SU-DHL-6 (cell line): ENCODE measurements at regions not wholly inside any gene's neighbourhood (a gene's known extent, or its start where the extent isn't known, plus 50 kb on each side); places are given as distances from the start of the nearest gene placed in this dataset.

Source experiments
- EZH2phosphoT487 ChIP-seq: fragments of 200-600 bp; sonication (generic), shearing (Covaris generic); conservative IDR thresholded peaks from 2 replicates; pipeline ENCODE4 v1.6.1; 2018; ENCODE audit warnings: mild to moderate bottlenecking, antibody characterized with exemption, low read length, moderate library complexity, mixed read lengths
- TF ChIP-seq, protein P1 (sequence below): fragments of 200-600 bp; sonication (generic); IDR thresholded peaks from one replicate; pipeline ENCODE4 v1.5.1; 2017; ENCODE audit warnings: antibody characterized with exemption, mild to moderate bottlenecking, low read length, moderate library complexity; ENCODE audit not compliant: insufficient read depth, poor library complexity, severe bottlenecking

DNA sequence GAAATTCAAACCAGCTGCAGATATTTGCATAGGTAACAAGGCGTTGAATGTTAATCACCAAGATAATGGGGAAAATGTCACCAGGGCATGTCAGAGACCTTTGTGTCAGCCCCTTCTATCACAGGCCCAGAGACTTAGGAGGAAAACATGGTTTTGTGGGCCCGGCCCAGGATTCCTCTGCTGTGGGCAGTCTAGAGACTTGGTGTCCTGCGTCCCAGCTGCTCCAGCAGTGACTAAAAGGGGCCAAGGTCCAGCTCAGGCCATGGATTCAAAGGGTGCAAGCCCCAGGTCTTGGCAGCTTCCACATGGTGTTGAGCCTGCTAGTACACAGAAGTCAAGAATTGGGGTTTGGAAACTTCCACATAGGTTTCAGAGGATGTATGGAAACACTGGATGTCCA, 147.5 kb upstream of the ZWINT start:
- TF ChIP-seq, protein P1, sequence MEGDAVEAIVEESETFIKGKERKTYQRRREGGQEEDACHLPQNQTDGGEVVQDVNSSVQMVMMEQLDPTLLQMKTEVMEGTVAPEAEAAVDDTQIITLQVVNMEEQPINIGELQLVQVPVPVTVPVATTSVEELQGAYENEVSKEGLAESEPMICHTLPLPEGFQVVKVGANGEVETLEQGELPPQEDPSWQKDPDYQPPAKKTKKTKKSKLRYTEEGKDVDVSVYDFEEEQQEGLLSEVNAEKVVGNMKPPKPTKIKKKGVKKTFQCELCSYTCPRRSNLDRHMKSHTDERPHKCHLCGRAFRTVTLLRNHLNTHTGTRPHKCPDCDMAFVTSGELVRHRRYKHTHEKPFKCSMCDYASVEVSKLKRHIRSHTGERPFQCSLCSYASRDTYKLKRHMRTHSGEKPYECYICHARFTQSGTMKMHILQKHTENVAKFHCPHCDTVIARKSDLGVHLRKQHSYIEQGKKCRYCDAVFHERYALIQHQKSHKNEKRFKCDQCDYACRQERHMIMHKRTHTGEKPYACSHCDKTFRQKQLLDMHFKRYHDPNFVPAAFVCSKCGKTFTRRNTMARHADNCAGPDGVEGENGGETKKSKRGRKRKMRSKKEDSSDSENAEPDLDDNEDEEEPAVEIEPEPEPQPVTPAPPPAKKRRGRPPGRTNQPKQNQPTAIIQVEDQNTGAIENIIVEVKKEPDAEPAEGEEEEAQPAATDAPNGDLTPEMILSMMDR = no peak
- TF ChIP-seq EZH2phosphoT487 = no peak
